Upper lobe of left lung (tissue), 6 donors: ENCODE measurements at regions not wholly inside any gene's neighbourhood (a gene's known extent, or its start where the extent isn't known, plus 50 kb on each side); places are given as distances from the start of the nearest gene placed in this dataset.

Experiments
- ATAC-seq, 2 donors: fragments of 200-7000 bp; cut with Tn5 transposase; one replicate each; pipeline ENCODE4 v1.9.1; 2022; ENCODE audit warnings: mild to moderate bottlenecking in 2 of 2, moderate library complexity in 2 of 2; ENCODE audit not compliant: low FRiP score in 2 of 2
- DNase-seq, 2 donors: peaks; one replicate each; pipeline ENCODE4 v3.0.0-alpha.2; 2019 to 2020
- H3K27ac ChIP-seq, 4 donors: fragments of 200-600 bp; sonication (generic); one replicate each; pipeline ENCODE4 v1.5.1; 2016 to 2019
- H3K27me3 ChIP-seq, 4 donors: fragments of 200-600 bp; sonication (generic); one replicate each; pipeline ENCODE4 v1.5.1; 2017 to 2019
- H3K36me3 ChIP-seq, 4 donors: fragments of 200-600 bp; sonication (generic); one replicate each; pipeline ENCODE4 v1.5.1; 2016 to 2019
- H3K4me1 ChIP-seq, 4 donors: fragments of 200-600 bp; sonication (generic); one replicate each; pipeline ENCODE4 v1.5.1; 2018 to 2019
- H3K4me3 ChIP-seq, 4 donors: fragments of 200-600 bp; sonication (generic); one replicate each; pipeline ENCODE4 v1.5.1; 2017 to 2019; ENCODE audit warnings: mild to moderate bottlenecking in 2 of 4, moderate library complexity in 1 of 4
- H3K9me3 ChIP-seq, 4 donors: fragments of 200-600 bp; sonication (generic); one replicate each; pipeline ENCODE4 v1.5.1; 2018 to 2019
- EP300 ChIP-seq, 4 donors: sonication (generic); formaldehyde crosslinking; IDR thresholded peaks; one replicate each; pipeline ENCODE4 v1.5.1; 2017; ENCODE audit warnings: antibody characterized with exemption in 4 of 4, control low read depth in 2 of 4
- POLR2A ChIP-seq, 4 donors: fragments of 450-650 bp; IDR thresholded peaks; one replicate each; pipeline ENCODE4 v1.5.1; 2016 to 2017; ENCODE audit warnings: antibody characterized with exemption in 4 of 4, mild to moderate bottlenecking in 2 of 4
- POLR2AphosphoS5 ChIP-seq, 2 donors: sonication (generic); formaldehyde crosslinking; IDR thresholded peaks; one replicate each; pipeline ENCODE4 v1.5.1; 2017; ENCODE audit warnings: antibody characterized with exemption in 2 of 2
- WGBS, 2 donors: methylation state at CpG; one replicate each; pipeline ENCODE4 v1.1.5; 2017 to 2018; 5-methylcytosine and 5-hydroxymethylcytosine counted together
- TF ChIP-seq, protein P1 (sequence below), 6 experiments: fragments of 450-650 bp in 4 of 6; fragments of 200-600 bp in 2 of 6; sonication (generic) in 2 of 6; IDR thresholded peaks; one replicate each; pipeline ENCODE4 v1.5.1; 2016 to 2019; ENCODE audit warnings: antibody characterized with exemption in 6 of 6
- donor health status: DM: no; HTN: no; CAD: no; lungs with moderate emphysema.
- donor health status: DM: no; HTN: yes; CAD: no; lungs with severe emphysema.

DNA sequence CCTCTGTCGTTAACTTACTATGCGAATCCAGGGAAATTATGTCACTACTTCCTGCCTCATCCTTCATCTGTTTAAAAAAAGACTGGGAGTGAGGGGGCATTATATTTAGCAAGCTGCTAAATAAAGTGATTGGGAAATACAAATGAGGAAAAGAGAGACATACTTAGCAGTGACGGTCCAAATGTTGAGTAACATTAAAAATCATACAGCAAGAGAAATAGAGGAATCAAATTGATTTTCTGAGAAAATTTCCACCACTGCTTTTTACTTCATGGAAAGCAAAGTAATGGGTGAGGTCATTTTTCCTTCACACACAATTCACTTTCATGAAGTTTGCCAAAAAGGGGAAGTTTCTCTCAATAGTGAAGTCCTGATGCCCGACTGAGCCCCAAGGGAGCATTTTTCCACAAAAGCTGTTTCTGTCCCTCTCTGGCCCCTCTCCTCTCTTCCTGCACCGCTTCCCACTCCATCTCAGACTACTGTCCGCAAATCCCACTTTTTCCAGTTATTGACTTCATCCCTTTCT, 61.9 kb upstream of the ADO start:
- Histone ChIP-seq H3K4me1 (no peaks in the 10 kb centered on the region), H3K27ac (peak overlapping the region in 1 of 4 donors; percentile 3), H3K4me3 (no peak overlapping the region), H3K36me3 (no peaks in the 10 kb centered on the region), H3K27me3 (no peaks in the 10 kb centered on the region), H3K9me3 (no peaks in the 10 kb centered on the region)
- 42 to 53% methylated on average over 6 of the region's 6 CpGs for WGBS, 2 donors
- TF ChIP-seq EP300 (IDR thresholded peaks at IDR 0.05): peak in 1 of 4 donors; percentile 10
- TF ChIP-seq POLR2A (IDR thresholded peaks at IDR 0.05): no peak
- ATAC-seq (peak in 1 of 2 donors; percentile 52), DNase-seq (no peak)

DNA sequence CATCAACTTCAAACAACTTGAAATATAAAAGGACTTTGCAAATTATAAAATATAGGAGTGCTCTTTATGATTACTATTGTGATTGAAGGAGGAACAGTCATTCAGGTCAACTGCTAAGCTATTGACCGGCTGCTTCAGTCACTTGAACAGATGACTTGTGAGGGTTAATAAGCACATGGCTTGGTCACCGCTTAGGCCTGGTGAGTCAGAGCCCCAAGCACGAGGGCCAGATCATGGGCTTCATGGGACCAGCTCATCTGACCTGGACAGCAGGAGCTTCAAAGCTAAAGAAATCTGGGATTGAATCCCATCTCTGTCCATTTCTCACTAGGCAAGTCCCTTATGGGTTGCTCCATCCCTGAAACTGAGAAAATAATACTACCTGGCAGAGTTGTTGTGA, 60.4 kb upstream of the ADO start:
- Histone ChIP-seq H3K27ac (no peak overlapping the region), H3K4me3 (no peak overlapping the region), H3K36me3 (no peaks in the 10 kb centered on the region), H3K9me3 (no peaks in the 10 kb centered on the region), H3K4me1 (no peaks in the 10 kb centered on the region), H3K27me3 (no peaks in the 10 kb centered on the region)
- 76 to 85% methylated on average over 3 of the region's 3 CpGs for WGBS, 2 donors
- TF ChIP-seq POLR2A (IDR thresholded peaks at IDR 0.05) (no peak), EP300 (IDR thresholded peaks at IDR 0.05) (peak in 1 of 4 donors; percentile 28)
- peak in 1 of 2 donors; percentile 20 for ATAC-seq
- DNase-seq: peak in 1 of 2 donors; percentile 46

DNA sequence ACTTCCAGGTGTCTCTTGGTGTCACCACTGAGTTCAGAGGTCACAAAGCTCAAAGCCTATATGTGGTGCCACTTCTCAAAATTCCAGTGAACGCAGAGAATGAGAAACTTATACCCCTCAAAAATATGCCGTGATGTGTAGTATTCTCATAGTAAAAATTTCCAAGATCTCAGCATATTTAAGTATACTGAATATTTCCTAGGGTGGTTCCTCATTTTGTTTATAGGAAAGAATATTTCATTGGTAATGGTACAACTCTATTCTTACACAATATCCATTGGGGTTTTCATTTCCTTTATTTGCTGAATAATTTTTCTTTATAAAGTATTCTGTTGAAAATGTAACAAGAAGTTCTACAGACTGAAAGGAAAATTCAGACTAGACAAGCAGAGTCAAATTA, 58.9 kb upstream of the ADO start:
- Histone ChIP-seq H3K4me1 (no peaks in the 10 kb centered on the region), H3K4me3 (no peak overlapping the region), H3K27ac (no peak overlapping the region), H3K27me3 (no peaks in the 10 kb centered on the region), H3K9me3 (no peaks in the 10 kb centered on the region), H3K36me3 (no peaks in the 10 kb centered on the region)
- DNase-seq: no peak
- 81 to 83% methylated on average over 2 of the region's 2 CpGs for WGBS, 2 donors
- ATAC-seq: no peak
- TF ChIP-seq EP300 (IDR thresholded peaks at IDR 0.05) (no peak), POLR2AphosphoS5 (IDR thresholded peaks at IDR 0.05) (no peak), POLR2A (IDR thresholded peaks at IDR 0.05) (no peak)
- TF ChIP-seq, protein P1, sequence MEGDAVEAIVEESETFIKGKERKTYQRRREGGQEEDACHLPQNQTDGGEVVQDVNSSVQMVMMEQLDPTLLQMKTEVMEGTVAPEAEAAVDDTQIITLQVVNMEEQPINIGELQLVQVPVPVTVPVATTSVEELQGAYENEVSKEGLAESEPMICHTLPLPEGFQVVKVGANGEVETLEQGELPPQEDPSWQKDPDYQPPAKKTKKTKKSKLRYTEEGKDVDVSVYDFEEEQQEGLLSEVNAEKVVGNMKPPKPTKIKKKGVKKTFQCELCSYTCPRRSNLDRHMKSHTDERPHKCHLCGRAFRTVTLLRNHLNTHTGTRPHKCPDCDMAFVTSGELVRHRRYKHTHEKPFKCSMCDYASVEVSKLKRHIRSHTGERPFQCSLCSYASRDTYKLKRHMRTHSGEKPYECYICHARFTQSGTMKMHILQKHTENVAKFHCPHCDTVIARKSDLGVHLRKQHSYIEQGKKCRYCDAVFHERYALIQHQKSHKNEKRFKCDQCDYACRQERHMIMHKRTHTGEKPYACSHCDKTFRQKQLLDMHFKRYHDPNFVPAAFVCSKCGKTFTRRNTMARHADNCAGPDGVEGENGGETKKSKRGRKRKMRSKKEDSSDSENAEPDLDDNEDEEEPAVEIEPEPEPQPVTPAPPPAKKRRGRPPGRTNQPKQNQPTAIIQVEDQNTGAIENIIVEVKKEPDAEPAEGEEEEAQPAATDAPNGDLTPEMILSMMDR (IDR thresholded peaks at IDR 0.05): no peak

DNA sequence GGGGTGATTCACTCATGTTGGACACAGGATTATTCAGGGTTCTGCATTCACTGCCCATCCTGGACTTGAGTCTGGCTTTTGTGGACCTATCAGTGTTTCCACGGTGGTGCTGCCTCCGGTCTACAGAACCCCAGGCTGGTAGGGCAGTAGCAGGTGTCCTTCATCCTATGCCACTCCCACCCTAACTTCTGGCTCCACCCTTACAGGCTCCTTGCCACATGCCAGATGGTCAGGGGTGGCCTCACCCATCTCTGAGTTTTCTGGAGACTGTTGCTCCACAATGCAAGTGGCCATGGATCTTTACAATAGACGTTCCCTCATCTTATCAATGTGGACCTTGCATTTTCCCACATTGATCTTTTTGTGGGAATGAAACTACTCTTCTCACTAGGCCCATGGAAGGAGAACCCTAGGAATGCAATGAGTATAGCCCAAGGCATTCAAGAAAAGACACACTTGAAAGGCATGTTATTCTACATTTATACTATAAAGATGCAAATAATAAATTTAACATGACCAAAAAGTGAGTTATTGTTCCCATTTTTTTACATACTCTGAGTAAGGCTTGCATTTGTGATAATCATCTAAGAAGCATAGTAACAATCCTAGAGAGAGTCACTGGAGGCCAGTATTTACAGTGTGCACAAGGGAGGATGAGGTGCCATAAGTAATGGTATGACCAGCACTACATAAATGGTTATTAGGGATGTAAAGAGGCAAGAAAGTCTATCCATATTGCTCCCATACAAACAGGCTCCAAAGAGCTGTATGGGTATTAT, 57.4 kb upstream of the ADO start:
- H3K27ac ChIP-seq: no peak overlapping the region
- ATAC-seq (peak in 1 of 2 donors; percentile 45), DNase-seq (no peak)
- no peaks in the 10 kb centered on the region for H3K27me3 ChIP-seq
- H3K36me3 ChIP-seq: no peaks in the 10 kb centered on the region
- no peaks in the 10 kb centered on the region for H3K4me1 ChIP-seq
- WGBS, 2 donors: 96% methylated on average over 3 of the region's 3 CpGs
- no peak overlapping the region for H3K4me3 ChIP-seq
- no peaks in the 10 kb centered on the region for H3K9me3 ChIP-seq
- TF ChIP-seq POLR2AphosphoS5 (IDR thresholded peaks at IDR 0.05): no peak
- no peak for TF ChIP-seq POLR2A (IDR thresholded peaks at IDR 0.05)
- no peak for TF ChIP-seq EP300 (IDR thresholded peaks at IDR 0.05)
- TF ChIP-seq, protein P1 (IDR thresholded peaks at IDR 0.05): no peak

DNA sequence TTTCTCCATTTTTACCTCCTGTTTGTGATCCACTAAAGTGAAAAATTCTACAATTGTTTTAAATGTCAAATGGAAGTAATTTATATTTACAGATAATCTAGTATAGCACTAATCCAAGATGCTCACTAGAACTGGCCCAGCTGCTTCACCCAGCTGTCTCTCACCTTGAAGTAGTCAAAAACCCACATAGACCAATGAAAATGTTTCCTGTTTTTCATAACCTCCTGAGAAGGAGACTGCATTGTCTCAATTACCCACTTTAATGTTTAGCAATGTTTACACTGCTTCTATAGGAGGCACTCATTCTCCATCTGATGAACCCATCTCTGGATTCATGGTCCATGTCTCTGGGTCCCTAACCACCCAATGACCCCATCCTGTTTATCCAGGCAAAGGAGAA, 56.1 kb upstream of the ADO start:
- H3K36me3 ChIP-seq: no peaks in the 10 kb centered on the region
- no peaks in the 10 kb centered on the region for H3K27me3 ChIP-seq
- TF ChIP-seq POLR2A (IDR thresholded peaks at IDR 0.05): no peak
- TF ChIP-seq EP300 (IDR thresholded peaks at IDR 0.05): no peak
- TF ChIP-seq, protein P1 (IDR thresholded peaks at IDR 0.05): no peak
- TF ChIP-seq POLR2AphosphoS5 (IDR thresholded peaks at IDR 0.05): no peak
- no peaks in the 10 kb centered on the region for H3K4me1 ChIP-seq
- no peak overlapping the region for H3K4me3 ChIP-seq
- DNase-seq (no peak), ATAC-seq (no peak)
- H3K27ac ChIP-seq: no peak overlapping the region
- no peaks in the 10 kb centered on the region for H3K9me3 ChIP-seq
